ENCODE measurements at regions not wholly inside any gene's neighbourhood (a gene's known extent, or its start where the extent isn't known, plus 50 kb on each side); places are given as distances from the start of the nearest gene placed in this dataset.

GRCh38 chr2:16315908-16316307 lies 349.7 kb downstream of the CYRIA start:
- DNase-seq, result no peak

- no peak for DNase-seq
Measured at GRCh38 chr2:16315458-16315835, 350.2 kb downstream of the CYRIA start.

GRCh38 chr2:16314691-16315457 lies 350.8 kb downstream of the CYRIA start:
- DNase-seq, result no peak

GRCh38 chr2:16314001-16314400 lies 351.6 kb downstream of the CYRIA start:
- DNase-seq, result no peak

GRCh38 chr2:16313235-16313975 lies 352.2 kb downstream of the CYRIA start:
- no peak for DNase-seq

- DNase-seq, result no peak
Measured at GRCh38 chr2:16312771-16313170, 352.9 kb downstream of the CYRIA start.

- no peak for DNase-seq
Measured at GRCh38 chr2:16311521-16312440, 353.9 kb downstream of the CYRIA start.

- no peak for DNase-seq
Measured at GRCh38 chr2:16308816-16309215, 356.8 kb downstream of the CYRIA start.

- no peak for DNase-seq
Measured at GRCh38 chr2:16304876-16305590, 360.6 kb downstream of the CYRIA start.

GRCh38 chr2:16303761-16304160 lies 361.9 kb downstream of the CYRIA start:
- DNase-seq, result no peak

- DNase-seq, result no peak
Measured at GRCh38 chr2:16303273-16303577, 362.4 kb downstream of the CYRIA start.

- no peak for DNase-seq
Measured at GRCh38 chr2:16302431-16303272, 362.3 kb downstream of the MYCN start.

GRCh38 chr2:16301961-16302360 lies 361.6 kb downstream of the MYCN start:
- DNase-seq, result no peak

GRCh38 chr2:16298866-16299265 lies 358.5 kb downstream of the MYCN start:
- DNase-seq, result no peak

GRCh38 chr2:16296331-16297250 lies 356.2 kb downstream of the MYCN start:
- no peak for DNase-seq

- DNase-seq, result no peak
Measured at GRCh38 chr2:16296038-16296290, 355.6 kb downstream of the MYCN start.

- DNase-seq, result no peak
Measured at GRCh38 chr2:16294791-16295190, 354.4 kb downstream of the MYCN start.

- no peak for DNase-seq
Measured at GRCh38 chr2:16293871-16294270, 353.5 kb downstream of the MYCN start.

GRCh38 chr2:16293398-16293797 lies 353.0 kb downstream of the MYCN start:
- no peak for DNase-seq

GRCh38 chr2:16291731-16292550 lies 351.6 kb downstream of the MYCN start:
- DNase-seq, result no peak
